ENCODE measurements at regions not wholly inside any gene's neighbourhood (a gene's known extent, or its start where the extent isn't known, plus 50 kb on each side); places are given as distances from the start of the nearest gene placed in this dataset.

DNA sequence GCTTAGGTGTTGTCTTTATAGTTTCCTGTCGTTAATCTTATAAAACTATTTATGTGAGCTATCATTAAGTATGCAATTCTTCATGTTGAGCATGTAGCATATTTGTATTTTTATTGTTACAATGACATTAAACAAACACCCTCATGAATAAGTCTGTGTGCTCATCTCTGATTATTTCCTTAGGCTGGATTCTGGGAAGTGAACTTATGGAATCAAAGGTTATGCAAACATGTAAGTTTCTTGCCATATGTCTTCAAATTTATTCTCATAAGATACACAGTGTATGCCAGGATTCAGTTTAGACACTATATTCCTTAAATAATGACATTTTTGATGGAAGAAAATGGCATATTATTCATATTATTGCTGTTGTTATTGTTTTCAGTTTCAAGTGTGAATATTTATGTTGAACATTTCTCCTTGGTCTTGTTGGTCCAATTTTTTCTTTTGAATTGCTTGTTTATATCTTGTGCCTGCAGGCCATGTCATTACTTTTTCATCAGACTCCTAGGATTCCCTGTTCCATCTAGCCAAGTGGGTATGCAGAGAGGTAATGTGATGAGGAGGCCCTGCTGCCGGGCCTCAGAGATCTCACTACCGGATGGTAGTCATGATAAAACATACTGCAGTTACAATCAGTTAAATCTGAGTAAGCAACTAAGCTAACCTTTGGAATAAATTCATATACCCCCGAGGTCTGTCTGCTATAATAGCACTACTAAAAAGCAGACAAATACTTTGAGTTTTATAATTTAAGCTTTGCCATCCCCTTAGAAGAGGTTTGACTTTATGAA lies 684.3 kb upstream of the SGO1 start:
- no peak overlapping the region for H3K4me3 Mint-ChIP-seq
- H3K9ac ChIP-seq: no peak overlapping the region
- peaks cover 6% of the 10 kb centered on the region for H3K4me1 Mint-ChIP-seq
- DNase-seq (ENCODE audit: low spot score): no peak
- no peaks in the 10 kb centered on the region for H3K36me3 Mint-ChIP-seq
- H3K4me1 ChIP-seq: no peaks in the 10 kb centered on the region
- no peaks in the 10 kb centered on the region for H4K20me1 ChIP-seq (ENCODE audit: low read depth)
- H3K4me3 ChIP-seq: no peak overlapping the region
- H3F3A ChIP-seq (ENCODE audit: low read depth): no peaks in the 10 kb centered on the region
- TF ChIP-seq EZH2 (IDR thresholded peaks at IDR 0.05) (no peak), EZH2phosphoT487 (IDR thresholded peaks at IDR 0.05) (no peak)
- TF ChIP-seq, protein P1, sequence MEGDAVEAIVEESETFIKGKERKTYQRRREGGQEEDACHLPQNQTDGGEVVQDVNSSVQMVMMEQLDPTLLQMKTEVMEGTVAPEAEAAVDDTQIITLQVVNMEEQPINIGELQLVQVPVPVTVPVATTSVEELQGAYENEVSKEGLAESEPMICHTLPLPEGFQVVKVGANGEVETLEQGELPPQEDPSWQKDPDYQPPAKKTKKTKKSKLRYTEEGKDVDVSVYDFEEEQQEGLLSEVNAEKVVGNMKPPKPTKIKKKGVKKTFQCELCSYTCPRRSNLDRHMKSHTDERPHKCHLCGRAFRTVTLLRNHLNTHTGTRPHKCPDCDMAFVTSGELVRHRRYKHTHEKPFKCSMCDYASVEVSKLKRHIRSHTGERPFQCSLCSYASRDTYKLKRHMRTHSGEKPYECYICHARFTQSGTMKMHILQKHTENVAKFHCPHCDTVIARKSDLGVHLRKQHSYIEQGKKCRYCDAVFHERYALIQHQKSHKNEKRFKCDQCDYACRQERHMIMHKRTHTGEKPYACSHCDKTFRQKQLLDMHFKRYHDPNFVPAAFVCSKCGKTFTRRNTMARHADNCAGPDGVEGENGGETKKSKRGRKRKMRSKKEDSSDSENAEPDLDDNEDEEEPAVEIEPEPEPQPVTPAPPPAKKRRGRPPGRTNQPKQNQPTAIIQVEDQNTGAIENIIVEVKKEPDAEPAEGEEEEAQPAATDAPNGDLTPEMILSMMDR (IDR thresholded peaks at IDR 0.05): no peak
- no peaks in the 10 kb centered on the region for H3K79me2 ChIP-seq (ENCODE audit: low read depth)
- H3K27me3 Mint-ChIP-seq (ENCODE audit: insufficient read depth, low read depth): peaks cover 2% of the 10 kb centered on the region
- H3K9me3 Mint-ChIP-seq: peaks cover 12% of the 10 kb centered on the region
- H3K27me3 ChIP-seq: no peaks in the 10 kb centered on the region
- no peaks in the 10 kb centered on the region for H3K9me3 ChIP-seq (ENCODE audit: low read depth)
- H3K36me3 ChIP-seq: no peaks in the 10 kb centered on the region
- H3K27ac ChIP-seq: no peak overlapping the region
- no peak overlapping the region for H2AFZ ChIP-seq (replicated peaks)
- H3K27ac Mint-ChIP-seq: no peak overlapping the region
- H3K4me2 ChIP-seq: no peak overlapping the region

DNA sequence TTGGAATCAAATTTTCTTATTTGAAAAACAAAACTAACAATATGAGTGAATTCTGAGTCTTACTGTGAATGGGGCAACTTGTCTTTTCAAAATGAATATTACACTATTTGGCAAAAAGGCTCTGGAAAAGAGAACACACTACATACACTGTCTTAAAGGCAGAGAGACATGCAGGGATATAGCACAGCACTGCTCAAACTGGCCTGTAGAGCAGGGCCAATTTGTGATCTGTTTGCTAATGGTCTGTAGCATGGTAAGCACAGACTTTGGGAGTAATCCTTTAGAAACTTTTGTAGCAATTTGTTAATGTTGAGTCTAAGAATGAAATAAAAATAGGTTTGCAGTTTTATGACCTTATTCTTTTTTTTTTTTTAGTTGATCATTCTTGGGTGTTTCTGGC lies 679.8 kb upstream of the SGO1 start:
- no peaks in the 10 kb centered on the region for H3F3A ChIP-seq (ENCODE audit: low read depth)
- no peak overlapping the region for H3K4me3 ChIP-seq
- no peaks in the 10 kb centered on the region for H3K9me3 ChIP-seq (ENCODE audit: low read depth)
- H3K4me3 Mint-ChIP-seq: no peak overlapping the region
- no peak overlapping the region for H3K27ac ChIP-seq
- peaks cover 2% of the 10 kb centered on the region for H3K27me3 Mint-ChIP-seq (ENCODE audit: insufficient read depth, low read depth)
- H4K20me1 ChIP-seq (ENCODE audit: low read depth): no peaks in the 10 kb centered on the region
- peaks cover 6% of the 10 kb centered on the region for H3K4me1 Mint-ChIP-seq
- H3K36me3 ChIP-seq: no peaks in the 10 kb centered on the region
- no peak overlapping the region for H2AFZ ChIP-seq (replicated peaks)
- DNase-seq (ENCODE audit: low spot score): no peak
- no peaks in the 10 kb centered on the region for H3K4me1 ChIP-seq
- H3K36me3 Mint-ChIP-seq: no peaks in the 10 kb centered on the region
- no peak for TF ChIP-seq EZH2 (IDR thresholded peaks at IDR 0.05)
- TF ChIP-seq EZH2phosphoT487 (IDR thresholded peaks at IDR 0.05): no peak
- TF ChIP-seq, protein P1 (IDR thresholded peaks at IDR 0.05): no peak
- H3K4me2 ChIP-seq: no peak overlapping the region
- no peak overlapping the region for H3K27ac Mint-ChIP-seq
- no peaks in the 10 kb centered on the region for H3K27me3 ChIP-seq
- H3K9me3 Mint-ChIP-seq: peaks cover 17% of the 10 kb centered on the region
- no peaks in the 10 kb centered on the region for H3K79me2 ChIP-seq (ENCODE audit: low read depth)
- no peak overlapping the region for H3K9ac ChIP-seq

DNA sequence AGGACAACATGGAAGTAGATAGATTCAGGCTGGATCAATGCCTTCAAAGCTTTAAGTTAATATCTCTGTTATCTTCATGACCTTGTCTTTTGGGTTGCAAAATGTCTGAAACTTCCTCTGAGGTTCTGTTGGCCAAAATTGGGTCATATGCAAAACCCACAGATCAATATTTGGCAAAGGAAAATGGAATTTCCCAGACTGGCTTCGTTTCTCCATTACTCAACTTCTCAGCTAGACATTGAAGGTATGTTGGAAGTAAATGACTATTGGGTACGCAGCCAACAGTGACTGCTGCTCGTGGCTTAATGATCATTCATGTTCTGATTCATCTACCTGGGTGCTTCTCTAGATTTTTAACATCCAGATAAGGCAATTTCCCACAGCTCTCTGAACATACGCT lies 675.4 kb upstream of the SGO1 start:
- Histone ChIP-seq H3K4me2 (no peak overlapping the region), H3K36me3 (no peaks in the 10 kb centered on the region), H4K20me1 (ENCODE audit: low read depth) (no peaks in the 10 kb centered on the region), H3K27ac (no peak overlapping the region), H3K9me3 (ENCODE audit: low read depth) (no peaks in the 10 kb centered on the region), H3F3A (ENCODE audit: low read depth) (no peaks in the 10 kb centered on the region), H3K4me1 (no peaks in the 10 kb centered on the region), H2AFZ (replicated peaks) (no peak overlapping the region), H3K79me2 (ENCODE audit: low read depth) (no peaks in the 10 kb centered on the region), H3K9ac (no peak overlapping the region), H3K4me3 (no peak overlapping the region), H3K27me3 (no peaks in the 10 kb centered on the region)
- TF ChIP-seq EZH2phosphoT487 (IDR thresholded peaks at IDR 0.05): no peak
- Mint-ChIP-seq H3K4me1 (peaks cover 6% of the 10 kb centered on the region), H3K27ac (no peak overlapping the region), H3K36me3 (no peaks in the 10 kb centered on the region), H3K4me3 (no peak overlapping the region), H3K9me3 (peaks cover 17% of the 10 kb centered on the region), H3K27me3 (ENCODE audit: insufficient read depth, low read depth) (peaks cover 2% of the 10 kb centered on the region)
- DNase-seq (ENCODE audit: low spot score): no peak

DNA sequence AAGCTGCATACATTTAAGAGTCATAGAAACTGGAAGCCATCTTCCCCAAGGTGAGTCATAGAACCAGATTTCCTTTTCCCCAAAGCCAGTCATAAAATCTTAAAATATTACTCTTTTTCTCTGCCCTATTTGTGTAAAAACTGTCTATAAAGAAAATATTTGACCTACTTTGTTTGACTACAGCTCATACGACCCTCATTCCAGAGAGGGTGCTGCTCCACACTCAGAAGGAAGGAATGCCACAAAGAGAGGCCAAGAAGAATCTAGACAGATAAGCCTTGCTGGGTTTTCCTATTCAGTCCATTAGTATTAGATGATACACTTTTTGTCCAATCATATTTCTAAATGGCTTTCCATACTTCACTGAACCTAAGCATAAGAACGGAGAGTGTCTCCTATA lies 671.6 kb upstream of the SGO1 start:
- no peak overlapping the region for H2AFZ ChIP-seq (replicated peaks)
- TF ChIP-seq EZH2phosphoT487 (IDR thresholded peaks at IDR 0.05) (no peak), EZH2 (IDR thresholded peaks at IDR 0.05) (no peak)
- TF ChIP-seq, protein P1 (IDR thresholded peaks at IDR 0.05): no peak
- H3K27ac ChIP-seq: no peak overlapping the region
- Mint-ChIP-seq H3K4me3 (no peak overlapping the region), H3K9me3 (peaks cover 2% of the 10 kb centered on the region), H3K36me3 (no peaks in the 10 kb centered on the region), H3K4me1 (no peaks in the 10 kb centered on the region), H3K27ac (no peak overlapping the region), H3K27me3 (ENCODE audit: insufficient read depth, low read depth) (no peaks in the 10 kb centered on the region)
- H3F3A ChIP-seq (ENCODE audit: low read depth): no peaks in the 10 kb centered on the region
- H3K79me2 ChIP-seq (ENCODE audit: low read depth): no peaks in the 10 kb centered on the region
- no peak overlapping the region for H3K9ac ChIP-seq
- no peaks in the 10 kb centered on the region for H3K4me1 ChIP-seq
- H3K4me2 ChIP-seq: no peak overlapping the region
- H3K9me3 ChIP-seq (ENCODE audit: low read depth): no peaks in the 10 kb centered on the region
- DNase-seq (ENCODE audit: low spot score): no peak
- H3K27me3 ChIP-seq: no peaks in the 10 kb centered on the region
- H3K4me3 ChIP-seq: no peak overlapping the region
- no peaks in the 10 kb centered on the region for H4K20me1 ChIP-seq (ENCODE audit: low read depth)
- H3K36me3 ChIP-seq: no peaks in the 10 kb centered on the region
